H9 (cell line): ENCODE measurements at regions not wholly inside any gene's neighbourhood (a gene's known extent, or its start where the extent isn't known, plus 50 kb on each side); places are given as distances from the start of the nearest gene placed in this dataset.

Source experiments
- DNase-seq: peaks from one replicate; pipeline ENCODE4 v3.0.0-alpha.2; 2017
- H2AFZ ChIP-seq: one replicate; pipeline ENCODE4 v1.6.1; 2013; ENCODE audit warnings: mild to moderate bottlenecking, low read length, control low read depth, moderate library complexity
- H2AK5ac ChIP-seq: 2 replicates; pipeline ENCODE4 v1.6.1; 2013; ENCODE audit warnings: low read length, control low read depth, mixed read lengths; ENCODE audit not compliant: insufficient read length
- H2BK120ac ChIP-seq: one replicate; pipeline ENCODE4 v1.6.1; 2013; ENCODE audit warnings: low read depth, mild to moderate bottlenecking, low read length, control low read depth, inconsistent platforms; ENCODE audit not compliant: poor library complexity, severe bottlenecking
- H2BK12ac ChIP-seq: 2 replicates; pipeline ENCODE4 v1.6.1; 2013; ENCODE audit warnings: low read length, control low read depth, mixed read lengths, low read depth; ENCODE audit not compliant: insufficient read length
- H2BK15ac ChIP-seq: 2 replicates; pipeline ENCODE4 v1.6.1; 2013; ENCODE audit warnings: low read depth, low read length, control low read depth
- H2BK20ac ChIP-seq: one replicate; pipeline ENCODE4 v1.6.1; 2013; ENCODE audit warnings: low read depth, mild to moderate bottlenecking, low read length, control low read depth, inconsistent platforms; ENCODE audit not compliant: poor library complexity, severe bottlenecking
- H2BK5ac ChIP-seq: 2 replicates; pipeline ENCODE4 v1.6.1; 2013; ENCODE audit warnings: low read length, control low read depth, mixed read lengths; ENCODE audit not compliant: insufficient read length
- H3K14ac ChIP-seq: 2 replicates; pipeline ENCODE4 v1.6.1; 2013; ENCODE audit warnings: low read length, control low read depth; ENCODE audit not compliant: insufficient read depth
- H3K18ac ChIP-seq: 2 replicates; pipeline ENCODE4 v1.6.1; 2013; ENCODE audit warnings: low read depth, mild to moderate bottlenecking, mixed read lengths, low read length, control low read depth; ENCODE audit not compliant: insufficient read length
- H3K23ac ChIP-seq: 2 replicates; pipeline ENCODE4 v1.6.1; 2013; ENCODE audit warnings: low read length, control low read depth, mixed read lengths, low read depth; ENCODE audit not compliant: insufficient read length
- H3K23me2 ChIP-seq: 2 replicates; pipeline ENCODE4 v1.6.1; 2013; ENCODE audit warnings: low read depth, mild to moderate bottlenecking, mixed read lengths, low read length, control low read depth; ENCODE audit not compliant: insufficient read length, poor library complexity, severe bottlenecking
- H3K27ac ChIP-seq: 2 replicates; pipeline ENCODE4 v1.5.1; 2013; ENCODE audit warnings: low read length, control low read depth, mixed read lengths, low read depth; ENCODE audit not compliant: insufficient read length
- H3K27me3 ChIP-seq: 2 replicates; pipeline ENCODE4 v1.6.1; 2013; ENCODE audit warnings: low read length, control low read depth, inconsistent platforms; ENCODE audit not compliant: insufficient read depth
- H3K4ac ChIP-seq: 2 replicates; pipeline ENCODE4 v1.6.1; 2013; ENCODE audit warnings: low read depth, mild to moderate bottlenecking, control low read depth, inconsistent platforms, low read length, moderate library complexity
- H3K4me1 ChIP-seq: 2 replicates; pipeline ENCODE4 v1.6.1; 2013; ENCODE audit warnings: low read length, control low read depth, inconsistent platforms; ENCODE audit not compliant: insufficient read depth
- H3K4me2 ChIP-seq: 2 replicates; pipeline ENCODE4 v1.6.1; 2013; ENCODE audit warnings: low read length, control low read depth, mixed read lengths; ENCODE audit not compliant: insufficient read length, insufficient read depth
- H3K56ac ChIP-seq: 2 replicates; pipeline ENCODE4 v1.6.1; 2013; ENCODE audit warnings: low read depth, mild to moderate bottlenecking, mixed read lengths, low read length, control low read depth; ENCODE audit not compliant: insufficient read length
- H3K79me1 ChIP-seq: 2 replicates; pipeline ENCODE4 v1.6.1; 2013; ENCODE audit warnings: low read depth, mild to moderate bottlenecking, moderate library complexity, low read length, control low read depth, inconsistent platforms; ENCODE audit not compliant: insufficient read depth, poor library complexity, severe bottlenecking
- H3K79me2 ChIP-seq: 2 replicates; pipeline ENCODE4 v1.6.1; 2013; ENCODE audit warnings: low read length, control low read depth, inconsistent platforms; ENCODE audit not compliant: insufficient read depth
- H3K9ac ChIP-seq: 2 replicates; pipeline ENCODE4 v1.6.1; 2013; ENCODE audit warnings: low read length, control low read depth, mixed read lengths; ENCODE audit not compliant: insufficient read length; ENCODE audit errors: extremely low read depth
- H3K9me3 ChIP-seq: one replicate; pipeline ENCODE4 v1.6.1; 2013; ENCODE audit warnings: low read depth, low read length, inconsistent platforms; ENCODE audit not compliant: control insufficient read depth
- H3T11ph ChIP-seq: one replicate; pipeline ENCODE4 v1.6.1; 2013; ENCODE audit warnings: mild to moderate bottlenecking, low read length, control low read depth, inconsistent platforms
- H4K20me1 ChIP-seq: one replicate; pipeline ENCODE4 v1.6.1; 2013; ENCODE audit not compliant: control insufficient read depth, insufficient read length, insufficient read depth
- H4K5ac ChIP-seq: 2 replicates; pipeline ENCODE4 v1.6.1; 2013; ENCODE audit warnings: low read depth, mild to moderate bottlenecking, mixed read lengths, low read length, control low read depth; ENCODE audit not compliant: insufficient read length
- H4K8ac ChIP-seq: replicated peaks from 2 replicates; pipeline ENCODE4 v1.6.1; 2013; ENCODE audit warnings: low read length, control low read depth, mixed read lengths, low read depth; ENCODE audit not compliant: insufficient read length
- H4K91ac ChIP-seq: 2 replicates; pipeline ENCODE4 v1.6.1; 2013; ENCODE audit warnings: low read depth, mild to moderate bottlenecking, moderate library complexity, mixed read lengths, low read length, control low read depth; ENCODE audit not compliant: insufficient read length
- H3K27ac Mint-ChIP-seq, 3 experiments: 2 replicates in 2 of 3; 3 replicates in 1 of 3; pipeline ENCODE4 v1.8.0; 2020 to 2021; ENCODE audit warnings: mixed read lengths in 3 of 3, mild to moderate bottlenecking in 1 of 3, moderate library complexity in 1 of 3
- H3K27me3 Mint-ChIP-seq: 2 replicates; pipeline ENCODE4 v1.8.0; 2021; ENCODE audit warnings: low read depth, mild to moderate bottlenecking, moderate library complexity, mixed read lengths
- H3K36me3 Mint-ChIP-seq, 3 experiments: 2 replicates in 2 of 3; 3 replicates in 1 of 3; pipeline ENCODE4 v1.8.0; 2020 to 2021; ENCODE audit warnings: low read depth in 3 of 3, mixed read lengths in 3 of 3; ENCODE audit not compliant: insufficient read depth in 1 of 3
- H3K4me1 Mint-ChIP-seq, 2 experiments: 2 replicates each; pipeline ENCODE4 v1.8.0; 2020; ENCODE audit warnings: mixed read lengths in 2 of 2
- H3K4me3 Mint-ChIP-seq, 2 experiments: 2 replicates in 1 of 2; 3 replicates in 1 of 2; pipeline ENCODE4 v1.8.0; 2020 to 2021; ENCODE audit warnings: mild to moderate bottlenecking in 2 of 2, mixed read lengths in 2 of 2, moderate library complexity in 1 of 2
- H3K9me3 Mint-ChIP-seq, 2 experiments: 2 replicates in 1 of 2; 3 replicates in 1 of 2; pipeline ENCODE4 v1.8.0; 2020; ENCODE audit warnings: mild to moderate bottlenecking in 2 of 2, mixed read lengths in 2 of 2, moderate library complexity in 1 of 2
- WGBS: extraction: QIAGEN DNeasy Blood & Tissue Kit; methylation state at CpG from one replicate; pipeline ENCODE4 v1.1.7; 2013; ENCODE audit warnings: missing lambda C conversion rate, low lambda C conversion rate, mixed read lengths; ENCODE audit not compliant: insufficient read length; ENCODE audit errors: extremely low coverage; 5-methylcytosine and 5-hydroxymethylcytosine counted together
- TF ChIP-seq, protein P1 (sequence below): fragments of 200-600 bp; sonication (generic); conservative IDR thresholded peaks from 3 replicates; pipeline ENCODE4 v1.8.0; 2021; ENCODE audit warnings: antibody characterized with exemption, mild to moderate bottlenecking

DNA sequence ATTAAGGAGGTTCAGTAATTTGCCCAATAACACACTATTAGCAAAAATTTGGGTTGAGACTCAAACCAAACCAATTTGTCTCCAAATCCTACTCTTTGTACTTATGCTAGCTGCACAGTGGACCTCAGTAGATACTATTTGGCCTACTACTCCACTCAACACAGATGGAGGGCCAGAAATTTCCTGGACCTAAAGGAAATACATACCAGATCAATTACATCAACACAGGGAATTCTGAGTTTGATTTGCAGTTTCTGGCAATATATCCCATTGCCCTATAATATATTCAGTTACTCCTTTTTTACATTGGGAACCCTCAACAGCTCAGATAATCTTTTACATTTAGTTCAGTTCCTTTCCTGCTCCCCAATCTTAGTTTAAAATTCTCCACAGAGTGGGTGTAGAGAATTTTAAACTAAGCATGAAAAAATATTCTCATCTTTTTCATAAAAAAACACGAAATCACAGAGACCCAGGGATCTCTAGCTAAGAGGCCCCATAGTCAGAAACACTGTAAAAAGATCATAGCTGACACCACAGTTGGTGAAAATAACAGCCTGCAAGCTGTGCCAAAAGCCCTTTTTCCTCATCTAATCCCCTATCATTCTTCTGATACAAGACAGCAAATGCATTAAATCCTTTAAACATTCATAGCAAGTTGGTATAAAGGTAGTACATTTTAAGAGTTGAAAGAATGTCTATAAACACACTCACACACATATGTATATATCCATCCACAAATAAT, 317.7 kb upstream of the ESRRG start:
- Histone ChIP-seq H3K9me3 (peaks cover 10% of the 10 kb centered on the region), H4K91ac (no peak overlapping the region), H4K5ac (no peak overlapping the region), H2BK20ac (no peak overlapping the region), H3K27ac (no peak overlapping the region), H2AK5ac (no peak overlapping the region), H4K8ac (no peak overlapping the region), H2BK5ac (no peak overlapping the region), H3K18ac (no peak overlapping the region), H3K14ac (no peak overlapping the region), H2BK15ac (no peak overlapping the region), H2BK12ac (no peak overlapping the region), H3K4me2 (no peak overlapping the region), H3K23me2 (no peaks in the 10 kb centered on the region), H3K56ac (no peak overlapping the region), H3T11ph (no peak overlapping the region), H3K4me1 (no peaks in the 10 kb centered on the region), H4K20me1 (no peaks in the 10 kb centered on the region), H3K9ac (no peak overlapping the region), H3K79me2 (no peaks in the 10 kb centered on the region), H3K4ac (no peak overlapping the region), H3K23ac (no peak overlapping the region), H2AFZ (no peak overlapping the region), H3K27me3 (no peaks in the 10 kb centered on the region), H3K79me1 (no peaks in the 10 kb centered on the region), H2BK120ac (no peak overlapping the region)
- peaks cover 24 to 34% (median 29%) of the 10 kb centered on the region in 3 experiments for H3K36me3 Mint-ChIP-seq
- no CpG with 5 or more reads among the region's 1 CpG for WGBS
- no peak for DNase-seq
- no peaks in the 10 kb centered on the region for H3K27me3 Mint-ChIP-seq
- peaks cover 35 to 37% of the 10 kb centered on the region in 2 experiments for H3K9me3 Mint-ChIP-seq
- H3K27ac Mint-ChIP-seq: no peak overlapping the region
- TF ChIP-seq, protein P1, sequence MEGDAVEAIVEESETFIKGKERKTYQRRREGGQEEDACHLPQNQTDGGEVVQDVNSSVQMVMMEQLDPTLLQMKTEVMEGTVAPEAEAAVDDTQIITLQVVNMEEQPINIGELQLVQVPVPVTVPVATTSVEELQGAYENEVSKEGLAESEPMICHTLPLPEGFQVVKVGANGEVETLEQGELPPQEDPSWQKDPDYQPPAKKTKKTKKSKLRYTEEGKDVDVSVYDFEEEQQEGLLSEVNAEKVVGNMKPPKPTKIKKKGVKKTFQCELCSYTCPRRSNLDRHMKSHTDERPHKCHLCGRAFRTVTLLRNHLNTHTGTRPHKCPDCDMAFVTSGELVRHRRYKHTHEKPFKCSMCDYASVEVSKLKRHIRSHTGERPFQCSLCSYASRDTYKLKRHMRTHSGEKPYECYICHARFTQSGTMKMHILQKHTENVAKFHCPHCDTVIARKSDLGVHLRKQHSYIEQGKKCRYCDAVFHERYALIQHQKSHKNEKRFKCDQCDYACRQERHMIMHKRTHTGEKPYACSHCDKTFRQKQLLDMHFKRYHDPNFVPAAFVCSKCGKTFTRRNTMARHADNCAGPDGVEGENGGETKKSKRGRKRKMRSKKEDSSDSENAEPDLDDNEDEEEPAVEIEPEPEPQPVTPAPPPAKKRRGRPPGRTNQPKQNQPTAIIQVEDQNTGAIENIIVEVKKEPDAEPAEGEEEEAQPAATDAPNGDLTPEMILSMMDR: no peak
- H3K4me1 Mint-ChIP-seq: peaks cover 0 to 5% of the 10 kb centered on the region in 2 experiments; a peak in 1 of 4 replicates
- no peak overlapping the region for H3K4me3 Mint-ChIP-seq
